HG03175 (cell line): ENCODE measurements at regions not wholly inside any gene's neighbourhood (a gene's known extent, or its start where the extent isn't known, plus 50 kb on each side); places are given as distances from the start of the nearest gene placed in this dataset.

Experiments
- ATAC-seq: cut with Tn5 transposase; IDR thresholded peaks from one replicate; pipeline ENCODE4 v1.9.1; 2021; ENCODE audit warnings: mild to moderate bottlenecking, moderate library complexity; ENCODE audit not compliant: unreplicated experiment

DNA sequence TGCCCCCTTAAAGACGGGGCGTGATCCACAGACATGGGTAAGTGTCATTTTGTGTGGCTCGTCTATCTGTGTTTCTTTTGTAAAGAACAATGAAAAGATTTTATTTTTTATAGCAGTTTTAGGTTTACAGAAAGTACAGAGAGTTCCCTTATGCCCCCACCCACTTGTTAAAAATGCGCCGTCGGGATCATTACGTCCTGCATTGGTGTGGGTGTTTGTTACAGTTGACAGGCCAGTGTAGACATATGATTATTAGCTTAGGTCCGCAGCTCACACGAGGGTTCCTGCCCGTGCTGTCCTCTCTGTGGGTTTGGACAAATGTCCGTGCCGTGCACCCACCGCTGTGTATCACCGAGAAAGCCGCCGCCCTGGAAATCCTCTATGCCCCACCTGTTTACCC is 50.5 kb downstream of the RGS12 start:
- ATAC-seq, result no peak

DNA sequence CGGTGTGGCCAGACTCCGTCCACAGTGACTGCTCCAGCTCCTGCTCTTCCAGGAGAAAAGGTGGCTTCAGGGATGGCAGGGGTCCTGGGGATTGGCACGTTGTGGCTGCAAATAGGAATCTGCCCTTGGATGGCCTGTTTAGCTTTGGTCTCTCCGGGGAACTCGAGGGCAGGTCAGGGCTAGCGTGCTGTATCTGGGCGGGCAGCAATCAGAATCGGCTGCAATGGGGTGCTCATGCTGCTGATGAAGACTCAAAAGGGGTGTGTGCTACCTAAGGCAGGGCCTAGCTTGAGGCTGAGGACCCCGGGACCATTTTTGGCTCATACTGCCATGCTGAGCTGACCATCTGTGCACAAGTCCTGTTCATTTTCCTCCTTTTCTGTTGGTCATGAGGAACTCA is 51.3 kb downstream of the RGS12 start:
- no peak for ATAC-seq

DNA sequence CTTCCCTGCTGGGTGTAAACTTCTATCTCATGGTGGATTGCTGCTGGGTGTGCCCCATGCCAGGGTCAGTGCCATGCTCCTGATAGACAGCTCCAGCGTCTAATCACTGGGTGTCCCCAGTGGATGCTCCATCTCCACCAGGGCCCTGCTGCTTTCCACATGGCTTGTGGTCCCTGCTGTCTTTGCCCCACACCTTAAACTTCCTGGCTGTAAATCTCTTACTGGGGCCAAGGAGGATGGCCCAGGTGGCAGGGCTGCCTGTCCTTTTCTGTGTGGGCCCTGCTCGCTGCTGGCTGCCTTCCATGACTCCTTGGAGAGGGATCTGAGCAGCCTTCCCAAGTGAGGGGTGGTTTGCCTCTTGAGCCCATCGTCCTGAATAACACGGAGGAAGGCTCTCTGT is 51.8 kb downstream of the RGS12 start:
- ATAC-seq, result no peak

DNA sequence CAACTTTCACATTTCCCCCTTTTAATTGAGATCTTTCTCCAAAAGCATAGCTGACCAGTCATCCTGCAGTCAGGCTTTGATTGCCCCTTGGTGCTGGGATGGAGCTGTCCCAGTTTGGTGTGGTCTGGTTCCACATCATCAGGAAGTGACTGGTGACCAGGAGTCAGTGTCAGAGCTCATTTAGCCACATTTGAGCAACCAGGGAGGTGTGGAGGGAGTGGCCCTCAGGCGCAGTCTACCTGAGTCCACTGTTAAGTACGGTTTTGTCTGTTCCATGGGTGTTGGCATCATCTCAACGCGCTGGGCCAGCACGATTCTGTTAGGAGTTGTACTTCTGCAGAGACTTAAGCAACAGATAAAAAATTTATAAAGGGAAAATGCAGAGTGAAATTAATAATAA is 52.6 kb downstream of the RGS12 start:
- ATAC-seq, result no peak

DNA sequence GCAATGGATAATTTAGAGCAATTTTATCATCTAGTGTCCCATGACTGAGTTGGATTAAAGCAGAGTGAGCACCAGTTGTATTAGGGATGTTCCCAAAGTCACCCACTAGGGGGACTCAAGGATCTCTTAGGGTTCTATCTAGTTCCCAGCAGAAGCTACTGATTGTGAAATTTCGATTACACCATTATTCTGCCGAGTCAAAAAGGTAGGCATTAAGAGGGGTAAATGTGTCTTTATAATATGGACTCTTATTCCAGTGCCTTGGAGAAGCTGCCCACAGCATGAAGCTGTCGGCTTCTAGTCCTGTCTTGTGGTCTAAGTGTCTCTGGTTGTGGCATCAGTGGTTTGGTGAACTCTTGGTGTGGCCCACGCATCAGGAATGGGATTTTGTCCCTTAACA is 53.3 kb downstream of the RGS12 start:
- ATAC-seq, result no peak

DNA sequence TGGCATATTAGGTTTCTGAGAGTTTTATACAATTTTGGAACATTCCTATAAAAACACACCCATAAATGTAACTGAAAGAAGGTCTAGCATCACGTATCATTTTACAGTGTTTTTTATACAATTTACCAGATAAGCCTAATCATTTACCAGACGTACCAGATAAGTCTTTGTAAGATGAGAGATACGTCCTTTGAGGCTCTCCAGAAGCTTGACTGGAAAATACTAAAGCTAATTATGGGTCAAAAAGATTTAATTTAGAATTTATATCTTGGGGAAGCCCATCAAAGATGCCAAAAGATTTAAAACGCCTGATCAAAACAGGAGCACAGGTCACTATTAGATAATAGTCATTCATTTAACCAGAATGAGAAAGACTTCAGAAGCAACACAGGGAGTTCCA is 55.0 kb downstream of the RGS12 start:
- ATAC-seq, result no peak

DNA sequence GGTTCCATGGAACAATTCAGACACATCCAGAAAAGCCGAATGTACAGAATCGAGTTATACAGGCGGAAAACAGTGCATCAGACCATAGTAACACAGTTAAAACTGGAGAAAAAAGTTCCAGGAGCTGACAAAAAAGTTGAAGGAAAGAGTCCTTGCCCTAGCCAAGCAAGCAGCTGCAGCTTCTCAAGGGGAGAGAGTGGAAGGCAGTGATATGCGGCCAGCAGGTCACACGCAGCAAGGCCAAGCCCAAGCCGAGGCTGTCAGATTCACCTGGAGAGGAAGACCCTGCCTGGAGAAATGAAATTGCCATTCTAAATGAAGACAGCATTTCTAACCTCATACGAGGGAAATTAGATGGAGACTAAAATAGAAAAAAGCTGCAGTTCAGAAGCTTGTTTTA is 55.8 kb downstream of the RGS12 start:
- no peak for ATAC-seq

DNA sequence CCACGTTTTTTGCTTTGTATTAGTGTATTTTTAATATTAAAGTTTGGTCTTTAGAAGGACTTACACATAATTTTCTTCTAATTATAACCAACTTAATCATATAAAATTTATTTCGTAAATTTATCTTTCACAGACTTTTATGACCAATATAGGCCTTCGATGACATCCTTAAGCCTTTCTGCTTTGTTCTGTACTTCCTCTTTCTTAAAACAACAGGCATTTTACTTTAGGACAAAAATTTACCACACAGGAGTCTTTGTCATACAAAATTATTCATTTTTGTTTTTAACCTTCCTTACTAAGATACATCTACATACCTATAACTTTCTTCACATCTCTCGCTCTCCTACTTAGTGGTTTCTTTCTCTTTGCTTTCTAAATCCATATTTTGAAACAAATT is 56.3 kb downstream of the RGS12 start:
- no peak for ATAC-seq

DNA sequence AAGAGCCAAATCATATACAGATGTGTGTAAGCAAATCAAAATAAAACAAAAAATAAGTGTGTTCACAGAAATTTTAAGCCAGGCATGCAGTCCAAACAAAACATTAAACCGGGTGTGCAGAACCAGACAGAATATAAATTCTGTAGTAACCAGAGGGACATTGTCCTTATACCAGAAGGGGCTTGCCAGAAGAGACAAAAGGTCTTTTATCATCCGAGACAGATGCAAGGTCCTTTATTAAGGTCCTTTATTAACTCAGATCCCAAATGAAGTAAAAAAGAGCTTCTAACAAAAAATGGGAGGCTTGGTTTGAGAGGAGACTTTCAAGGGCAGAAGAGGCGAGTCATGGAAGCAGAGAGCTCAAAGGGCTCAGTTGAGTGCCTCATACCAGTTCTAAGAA is 59.2 kb downstream of the RGS12 start:
- no peak for ATAC-seq

DNA sequence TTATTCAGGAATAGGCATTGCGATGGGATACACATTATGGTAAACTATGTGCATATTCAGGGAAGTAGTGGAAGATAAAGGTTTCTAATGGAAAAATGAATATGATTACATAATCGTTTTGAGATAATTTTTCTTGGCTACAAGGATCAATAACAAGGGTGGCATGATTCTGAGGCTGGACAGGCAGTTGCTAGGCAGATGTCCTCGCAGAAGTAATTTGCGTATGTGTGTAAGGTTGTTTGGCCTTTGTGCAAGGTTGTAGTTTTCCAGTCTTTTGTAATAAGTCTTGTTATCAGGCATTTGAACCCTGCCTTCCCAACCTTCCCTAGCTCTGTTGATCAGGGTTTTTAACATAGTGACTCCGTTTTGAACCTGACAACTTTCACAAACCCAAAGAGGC is 59.7 kb downstream of the RGS12 start:
- ATAC-seq, result no peak

DNA sequence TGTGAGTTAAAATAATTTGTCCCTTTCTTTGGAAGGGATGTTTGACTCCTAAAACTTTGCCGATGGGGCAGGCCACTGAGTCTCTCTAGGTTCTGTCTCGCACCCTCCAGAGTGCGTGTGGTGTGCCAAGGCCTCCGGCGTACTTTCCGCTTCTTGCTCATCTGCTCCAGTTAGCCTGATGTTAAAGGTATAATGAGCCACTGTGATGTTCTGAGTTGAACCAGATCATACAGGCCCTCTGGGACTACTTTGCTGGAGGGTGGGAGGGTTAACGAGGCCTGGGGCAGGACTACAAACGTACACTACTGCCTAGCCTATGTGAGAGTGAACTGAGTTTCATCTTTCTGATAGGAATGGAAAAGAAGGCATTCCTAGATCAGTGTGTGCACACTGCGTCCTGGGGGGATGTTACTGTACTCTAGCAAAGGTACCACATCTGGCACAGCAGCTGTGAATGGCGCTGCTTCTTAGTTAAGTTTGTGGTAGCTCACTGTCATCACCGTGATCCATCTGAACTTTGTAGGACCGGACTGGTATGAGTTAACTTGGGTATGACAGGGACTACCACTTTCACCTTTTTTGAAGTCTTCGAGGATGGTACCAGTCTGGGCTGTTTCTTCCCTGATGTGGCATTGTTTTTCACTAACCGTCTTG is 60.2 kb downstream of the RGS12 start:
- no peak for ATAC-seq

DNA sequence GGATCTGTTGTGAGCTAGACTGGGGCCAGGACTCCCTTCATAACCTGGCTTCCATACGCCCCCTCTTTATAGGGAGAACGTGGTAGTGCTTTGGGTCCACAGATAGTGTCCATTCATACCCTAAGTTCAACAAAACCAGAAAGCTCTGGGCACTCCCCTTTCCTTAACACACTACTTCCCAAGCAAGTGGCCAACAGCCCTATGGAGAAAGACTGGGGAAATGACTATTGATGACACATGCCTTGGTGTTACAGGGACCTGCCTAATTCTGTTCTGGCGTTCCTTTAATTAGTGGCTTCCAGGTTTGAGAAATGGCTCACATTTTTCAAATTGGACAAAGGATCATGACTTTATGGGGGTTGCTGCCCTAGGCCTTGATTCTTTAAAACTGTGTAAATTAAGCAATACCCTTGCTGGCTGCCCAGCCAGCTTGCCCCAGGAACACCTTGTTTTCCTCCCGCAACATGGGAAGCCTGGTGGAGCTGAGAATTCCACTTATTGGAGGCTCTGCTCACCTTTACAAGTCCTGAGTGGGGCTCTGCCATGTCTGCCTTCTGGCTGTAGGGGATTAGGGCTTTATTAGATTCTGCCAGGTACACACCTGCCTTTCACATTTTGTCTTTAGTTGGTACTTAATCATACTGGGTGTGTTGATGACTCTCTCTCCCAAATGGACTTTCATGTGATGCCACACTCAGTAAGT is 61.1 kb downstream of the RGS12 start:
- no peak for ATAC-seq

DNA sequence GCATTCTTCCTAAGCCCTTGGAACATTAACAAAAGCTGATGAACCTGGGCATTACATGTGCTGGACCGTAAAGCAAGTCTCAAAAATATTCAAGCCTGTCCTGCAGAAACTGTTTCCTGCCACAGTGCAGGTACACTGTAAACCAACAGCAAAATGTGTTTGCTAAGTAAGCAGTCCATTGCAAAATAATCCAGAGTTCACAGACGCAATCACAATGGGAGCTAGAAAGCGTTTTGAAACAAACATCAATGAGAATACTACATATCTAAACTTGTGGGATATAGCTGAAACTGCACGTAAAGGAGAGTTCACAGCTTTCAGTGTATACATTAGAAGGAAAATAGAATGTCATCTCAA is 61.6 kb downstream of the RGS12 start:
- no peak for ATAC-seq

DNA sequence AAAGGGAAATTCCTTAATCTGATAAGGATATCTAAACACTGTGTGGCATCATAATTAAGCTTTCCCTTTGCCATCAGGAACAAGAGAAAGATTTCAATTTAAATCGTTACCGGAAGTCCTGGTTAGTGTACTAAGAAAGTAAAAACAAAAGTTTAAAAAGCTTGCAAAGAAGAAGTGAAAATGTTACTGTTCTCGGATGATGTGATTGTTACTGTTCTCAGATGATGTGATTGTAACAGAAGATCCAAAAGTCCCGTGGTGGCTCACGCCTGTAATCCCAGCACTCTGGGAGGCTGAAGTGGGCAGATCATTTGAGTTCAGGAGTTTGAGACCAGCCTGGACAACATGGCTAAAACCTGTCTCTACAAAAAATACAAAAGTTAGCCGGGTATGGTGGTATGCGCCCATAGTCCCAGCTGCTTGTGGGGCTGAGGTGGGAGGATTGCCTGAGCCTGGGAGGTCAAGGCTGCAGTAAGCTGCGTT is 62.5 kb downstream of the RGS12 start:
- ATAC-seq, result peak; percentile 86

DNA sequence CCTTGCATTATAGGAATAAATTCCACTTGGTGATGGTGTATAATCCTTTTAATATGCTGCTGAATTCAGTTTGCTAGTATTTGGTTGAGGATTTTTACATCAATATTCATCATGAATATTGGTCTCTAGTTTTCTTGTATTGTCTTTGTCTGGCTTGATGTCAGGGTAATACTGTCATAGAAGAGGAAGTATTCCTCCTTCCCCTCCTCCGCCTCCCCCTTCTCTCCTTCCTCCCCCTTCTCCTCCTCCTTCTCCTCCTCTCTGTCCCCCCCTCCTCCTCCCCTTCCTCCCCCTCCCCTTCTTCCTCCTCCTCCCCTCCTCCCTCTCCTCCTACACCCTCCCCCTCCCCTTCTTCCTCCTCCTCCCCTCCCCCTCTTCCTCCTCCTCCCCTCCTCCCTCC is 65.8 kb downstream of the RGS12 start:
- no peak for ATAC-seq

DNA sequence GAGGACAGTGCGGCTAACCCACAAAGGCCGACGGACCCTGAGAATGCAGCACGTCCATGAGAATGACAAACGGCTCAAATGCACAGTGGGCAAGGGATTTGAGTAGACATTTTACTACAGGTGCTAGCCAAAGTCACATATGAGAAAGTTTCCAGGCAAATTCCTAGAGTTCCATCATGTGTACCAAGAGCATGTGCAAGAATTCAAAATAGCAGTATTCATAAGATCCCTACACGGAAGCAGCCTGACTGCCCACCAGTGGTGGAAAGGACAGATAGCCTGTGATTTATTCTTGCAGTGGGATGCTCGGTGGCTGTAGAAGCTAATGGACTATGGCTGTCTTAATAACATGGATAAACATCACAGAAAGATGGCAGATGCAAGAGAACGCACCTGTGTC is 68.0 kb downstream of the RGS12 start:
- no peak for ATAC-seq

DNA sequence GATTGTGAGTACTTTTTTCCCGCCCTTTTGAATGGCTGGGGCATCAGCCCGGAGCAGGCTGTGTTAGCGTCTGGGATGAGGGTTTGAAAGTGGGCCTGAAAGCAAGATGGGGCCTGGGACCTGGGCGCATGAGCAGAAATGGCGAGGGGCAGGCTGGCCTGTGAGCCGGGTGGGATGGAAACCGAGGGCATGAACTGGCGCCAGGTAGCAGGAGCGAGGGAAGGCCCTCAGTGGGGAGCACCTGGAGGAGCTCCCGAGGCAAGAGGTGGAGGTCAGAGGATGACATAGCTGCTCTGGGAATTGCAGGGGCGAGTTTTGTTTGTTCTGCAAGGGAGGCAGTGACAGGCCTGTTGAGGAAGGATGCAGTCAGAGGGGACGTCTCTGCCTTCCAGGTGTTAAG is 68.6 kb downstream of the RGS12 start:
- ATAC-seq, result no peak

DNA sequence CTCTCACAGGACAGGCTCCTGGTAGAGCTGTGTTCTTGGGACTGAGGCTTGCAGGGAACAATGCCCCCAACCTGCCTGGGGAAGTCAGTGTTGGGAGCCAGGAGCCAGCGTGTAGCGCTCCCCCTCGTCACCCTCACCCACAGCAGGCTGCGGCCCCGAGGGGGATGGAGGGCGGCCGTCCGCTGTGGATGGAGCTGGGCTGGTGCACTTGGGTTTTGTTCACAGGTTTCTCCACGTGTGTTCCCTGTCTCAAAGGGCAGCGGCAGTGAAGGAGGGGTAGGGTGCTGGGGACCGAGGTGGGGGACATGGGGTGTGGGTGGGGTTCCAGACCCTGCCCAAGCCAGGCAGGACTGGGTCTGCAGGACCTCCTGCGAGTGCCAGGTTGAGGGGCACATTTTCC is 69.1 kb downstream of the RGS12 start:
- ATAC-seq, result no peak

DNA sequence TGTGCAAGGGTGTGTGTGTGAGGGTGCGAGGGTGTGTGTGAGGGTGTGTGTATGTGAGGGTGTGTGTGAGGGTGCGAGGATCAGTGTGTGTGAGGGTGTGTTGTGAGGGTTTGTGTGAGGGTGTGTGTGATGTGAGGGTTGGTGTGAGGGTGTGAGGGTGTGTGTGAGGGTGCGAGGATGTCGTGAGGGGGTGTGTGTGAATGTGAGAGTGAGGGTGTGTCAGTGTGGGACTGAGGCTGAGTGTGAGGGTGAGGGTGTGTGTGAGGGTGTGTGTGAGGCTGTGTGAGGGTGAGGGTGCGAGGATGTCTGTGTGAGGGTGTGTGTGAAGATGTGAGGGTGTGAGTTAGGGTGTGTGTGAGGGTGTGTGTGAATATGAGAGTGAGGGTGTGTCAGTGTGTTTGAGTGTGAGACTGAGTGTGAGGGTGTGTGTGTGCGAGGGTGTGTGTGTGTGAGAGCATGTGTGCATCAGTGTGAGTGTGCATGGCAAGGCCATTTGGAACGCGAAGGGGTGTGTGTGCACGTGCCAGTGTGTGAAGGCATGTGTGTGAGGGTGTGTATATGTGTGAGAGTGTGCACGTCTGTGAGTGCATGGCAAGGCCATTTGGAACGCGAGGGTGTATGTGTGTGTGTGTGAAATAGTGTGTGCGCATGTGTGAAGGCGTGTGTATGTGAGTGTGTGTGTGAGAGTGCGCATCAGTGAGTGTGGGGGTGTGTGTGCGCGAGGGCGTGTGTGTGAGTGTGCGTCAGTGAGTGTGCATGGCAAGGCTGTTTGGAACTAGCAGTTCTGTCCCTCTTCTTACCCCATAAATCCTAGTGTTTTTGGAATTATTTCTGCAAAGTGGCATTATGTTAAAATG is 69.8 kb downstream of the RGS12 start:
- no peak for ATAC-seq

DNA sequence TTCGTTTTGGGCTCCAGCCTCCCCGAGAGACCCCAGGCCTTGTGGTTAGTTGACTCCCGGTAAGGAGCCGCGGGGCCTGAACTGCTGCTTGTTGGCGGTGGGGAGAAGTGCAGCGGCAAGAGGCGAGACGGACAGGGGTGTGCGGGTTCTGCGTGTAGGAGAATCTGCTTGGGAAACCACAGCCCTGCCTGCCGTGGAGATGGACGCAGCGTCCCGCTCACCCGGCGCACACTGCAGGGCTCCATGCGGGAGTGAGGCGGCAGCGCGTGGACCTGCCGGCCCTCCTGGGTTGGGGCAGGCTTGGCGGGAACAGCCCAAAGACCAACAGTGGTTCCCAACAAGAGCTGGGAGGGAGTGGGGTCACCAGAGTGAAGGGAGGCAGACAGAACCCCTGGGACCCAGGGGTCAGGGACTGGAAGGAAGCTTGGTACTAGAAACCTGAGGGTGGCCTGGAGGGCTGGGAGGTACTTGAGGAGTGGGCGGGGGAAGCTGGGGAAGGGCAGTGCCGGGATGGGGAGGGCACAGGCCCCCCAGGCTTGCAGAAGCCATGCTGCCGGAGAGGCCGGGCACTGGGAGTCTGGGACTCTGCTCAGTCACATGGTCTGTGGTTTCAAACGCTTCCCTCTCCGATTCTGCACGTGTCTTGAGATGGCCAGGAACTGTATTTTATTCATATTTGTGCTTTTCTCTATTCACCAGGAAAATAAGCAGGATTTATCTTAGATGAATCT is 70.8 kb downstream of the RGS12 start:
- no peak for ATAC-seq

DNA sequence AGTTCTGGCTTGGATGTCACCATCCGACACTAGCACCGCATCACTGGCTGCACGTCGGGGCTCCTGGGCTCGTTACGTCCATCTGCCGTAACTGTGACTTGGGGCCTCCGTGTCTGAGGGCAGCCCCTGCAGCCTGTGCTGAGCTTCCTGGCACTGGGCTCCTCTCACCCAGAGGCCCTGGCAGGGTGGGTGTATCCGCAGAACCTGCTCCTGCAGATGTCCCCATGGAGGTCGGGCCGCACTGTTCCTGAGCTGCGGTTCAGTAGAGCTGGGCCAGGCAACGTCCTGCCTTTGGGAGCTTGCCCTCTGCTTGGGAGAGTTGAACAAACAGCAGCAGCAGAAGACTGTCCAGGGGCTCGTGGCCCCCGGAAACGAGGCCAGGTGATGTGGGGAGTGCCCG is 71.4 kb downstream of the RGS12 start:
- no peak for ATAC-seq
